Peyer's patch (tissue), 4 donors: ENCODE measurements at regions not wholly inside any gene's neighbourhood (a gene's known extent, or its start where the extent isn't known, plus 50 kb on each side); places are given as distances from the start of the nearest gene placed in this dataset.

Source experiments
- POLR2A ChIP-seq, 2 donors: fragments of 450-650 bp; IDR thresholded peaks; one replicate each; pipeline ENCODE4 v1.5.1; 2017; ENCODE audit warnings: antibody characterized with exemption in 2 of 2, mild to moderate bottlenecking in 2 of 2, moderate library complexity in 2 of 2
- TF ChIP-seq, protein P1 (sequence below), 6 experiments: fragments of 450-650 bp in 4 of 6; fragments of 200-600 bp in 2 of 6; sonication (generic) in 1 of 6; IDR thresholded peaks; one replicate each; pipeline ENCODE4 v1.5.1; 2017 to 2019; ENCODE audit warnings: antibody characterized with exemption in 6 of 6, mild to moderate bottlenecking in 3 of 6, moderate library complexity in 1 of 6

DNA sequence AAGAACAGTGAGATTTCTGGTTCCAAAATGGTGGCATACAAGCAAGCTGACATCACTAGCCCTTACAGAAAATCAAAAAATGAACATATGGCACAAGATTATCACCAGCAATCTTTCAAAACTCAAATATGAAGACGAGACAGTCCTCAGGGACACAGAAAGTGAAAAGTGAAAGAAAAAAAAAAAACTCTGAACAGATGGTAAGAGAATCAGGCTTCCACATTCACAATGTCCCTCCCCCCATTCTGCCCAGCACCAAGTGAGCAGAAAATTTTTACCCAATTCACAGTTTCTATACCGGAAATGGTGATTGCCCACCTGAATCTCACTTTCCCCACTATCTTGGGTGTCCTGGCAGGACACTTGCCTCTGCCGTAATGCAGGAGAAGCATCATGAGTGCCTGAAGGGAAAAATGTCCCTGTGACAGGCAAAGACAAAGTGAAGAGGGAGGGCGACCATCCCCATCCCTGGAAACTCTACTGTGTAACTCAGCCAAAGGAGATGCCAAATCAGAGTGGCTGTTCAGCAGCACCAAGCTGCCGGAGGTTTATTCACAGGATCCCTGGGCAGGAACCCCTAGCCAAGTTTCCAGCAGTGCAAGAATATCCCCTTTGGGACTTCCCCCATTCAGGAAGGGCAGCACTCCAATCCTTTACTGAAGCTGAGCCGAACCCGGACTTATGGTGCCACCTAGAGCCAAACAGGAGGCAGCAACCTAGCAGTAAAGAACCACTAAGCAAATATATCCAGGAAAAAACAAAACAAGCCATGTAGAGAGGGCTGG is 312.2 kb downstream of the LRATD1 start:
- TF ChIP-seq, protein P1, sequence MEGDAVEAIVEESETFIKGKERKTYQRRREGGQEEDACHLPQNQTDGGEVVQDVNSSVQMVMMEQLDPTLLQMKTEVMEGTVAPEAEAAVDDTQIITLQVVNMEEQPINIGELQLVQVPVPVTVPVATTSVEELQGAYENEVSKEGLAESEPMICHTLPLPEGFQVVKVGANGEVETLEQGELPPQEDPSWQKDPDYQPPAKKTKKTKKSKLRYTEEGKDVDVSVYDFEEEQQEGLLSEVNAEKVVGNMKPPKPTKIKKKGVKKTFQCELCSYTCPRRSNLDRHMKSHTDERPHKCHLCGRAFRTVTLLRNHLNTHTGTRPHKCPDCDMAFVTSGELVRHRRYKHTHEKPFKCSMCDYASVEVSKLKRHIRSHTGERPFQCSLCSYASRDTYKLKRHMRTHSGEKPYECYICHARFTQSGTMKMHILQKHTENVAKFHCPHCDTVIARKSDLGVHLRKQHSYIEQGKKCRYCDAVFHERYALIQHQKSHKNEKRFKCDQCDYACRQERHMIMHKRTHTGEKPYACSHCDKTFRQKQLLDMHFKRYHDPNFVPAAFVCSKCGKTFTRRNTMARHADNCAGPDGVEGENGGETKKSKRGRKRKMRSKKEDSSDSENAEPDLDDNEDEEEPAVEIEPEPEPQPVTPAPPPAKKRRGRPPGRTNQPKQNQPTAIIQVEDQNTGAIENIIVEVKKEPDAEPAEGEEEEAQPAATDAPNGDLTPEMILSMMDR (IDR thresholded peaks at IDR 0.05) = peak in 2 of 6 experiments; percentile 10 to 23
- TF ChIP-seq POLR2A (IDR thresholded peaks at IDR 0.05) = no peak
